ENCODE measurements at regions not wholly inside any gene's neighbourhood (a gene's known extent, or its start where the extent isn't known, plus 50 kb on each side); places are given as distances from the start of the nearest gene placed in this dataset.

DNA sequence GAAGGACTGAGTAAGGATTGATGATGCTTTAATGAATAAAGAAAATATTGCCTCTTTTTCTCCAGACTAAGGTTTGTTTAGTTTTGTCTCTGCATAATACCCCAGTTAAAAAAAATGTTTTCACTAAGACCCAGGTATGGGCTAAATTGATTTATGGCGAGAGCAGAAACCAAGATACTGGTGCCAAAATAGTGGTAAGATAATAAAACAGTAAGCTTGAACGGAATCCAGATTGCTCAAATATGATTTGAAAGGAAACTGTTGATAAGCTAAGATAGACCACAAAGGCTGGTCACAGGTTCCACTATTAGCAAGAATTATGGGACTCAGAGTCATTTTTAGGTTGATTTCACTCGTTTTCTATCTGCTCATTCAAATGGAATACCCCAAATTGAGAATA, 831.2 kb downstream of the EPHA7 start:
- no peak overlapping the region for H3K4me3 ChIP-seq (ENCODE audit: low read depth, low read length)
- no peak for TF ChIP-seq MYC (IDR thresholded peaks at IDR 0.05; ENCODE audit: low read depth, low read length)
- TF ChIP-seq, protein P1, sequence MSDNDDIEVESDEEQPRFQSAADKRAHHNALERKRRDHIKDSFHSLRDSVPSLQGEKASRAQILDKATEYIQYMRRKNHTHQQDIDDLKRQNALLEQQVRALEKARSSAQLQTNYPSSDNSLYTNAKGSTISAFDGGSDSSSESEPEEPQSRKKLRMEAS (IDR thresholded peaks at IDR 0.05; ENCODE audit: low read depth, low read length), result no peak
- no peak for TF ChIP-seq POLR2A (IDR thresholded peaks at IDR 0.05; ENCODE audit: extremely low read depth, insufficient read length)
- TF ChIP-seq, protein P2, sequence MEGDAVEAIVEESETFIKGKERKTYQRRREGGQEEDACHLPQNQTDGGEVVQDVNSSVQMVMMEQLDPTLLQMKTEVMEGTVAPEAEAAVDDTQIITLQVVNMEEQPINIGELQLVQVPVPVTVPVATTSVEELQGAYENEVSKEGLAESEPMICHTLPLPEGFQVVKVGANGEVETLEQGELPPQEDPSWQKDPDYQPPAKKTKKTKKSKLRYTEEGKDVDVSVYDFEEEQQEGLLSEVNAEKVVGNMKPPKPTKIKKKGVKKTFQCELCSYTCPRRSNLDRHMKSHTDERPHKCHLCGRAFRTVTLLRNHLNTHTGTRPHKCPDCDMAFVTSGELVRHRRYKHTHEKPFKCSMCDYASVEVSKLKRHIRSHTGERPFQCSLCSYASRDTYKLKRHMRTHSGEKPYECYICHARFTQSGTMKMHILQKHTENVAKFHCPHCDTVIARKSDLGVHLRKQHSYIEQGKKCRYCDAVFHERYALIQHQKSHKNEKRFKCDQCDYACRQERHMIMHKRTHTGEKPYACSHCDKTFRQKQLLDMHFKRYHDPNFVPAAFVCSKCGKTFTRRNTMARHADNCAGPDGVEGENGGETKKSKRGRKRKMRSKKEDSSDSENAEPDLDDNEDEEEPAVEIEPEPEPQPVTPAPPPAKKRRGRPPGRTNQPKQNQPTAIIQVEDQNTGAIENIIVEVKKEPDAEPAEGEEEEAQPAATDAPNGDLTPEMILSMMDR (IDR thresholded peaks at IDR 0.05; ENCODE audit: low read depth, low read length), result no peak
- DNase-seq (ENCODE audit: low read depth), result no peak

DNA sequence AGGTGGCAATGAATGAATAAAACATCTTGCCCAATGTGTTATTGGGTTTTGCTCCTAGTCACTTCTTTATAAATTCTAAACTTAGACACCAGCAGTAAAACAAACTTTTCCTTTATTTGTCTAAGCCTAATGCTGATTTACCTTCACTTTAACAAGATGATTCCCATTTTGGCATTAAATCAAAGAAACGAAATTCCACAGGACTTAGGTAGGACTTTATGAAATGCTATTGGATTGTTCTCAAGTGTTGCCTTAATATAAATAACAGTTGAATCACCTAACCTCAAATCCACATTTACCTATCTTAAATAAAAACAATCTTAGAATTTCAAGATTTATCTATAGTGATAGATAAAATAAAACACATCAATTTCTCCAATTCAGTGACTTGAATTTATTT, 831.8 kb downstream of the EPHA7 start:
- TF ChIP-seq, protein P1 (IDR thresholded peaks at IDR 0.05; ENCODE audit: low read depth, low read length), result no peak
- TF ChIP-seq MYC (IDR thresholded peaks at IDR 0.05; ENCODE audit: low read depth, low read length), result no peak
- TF ChIP-seq, protein P2 (IDR thresholded peaks at IDR 0.05; ENCODE audit: low read depth, low read length), result no peak
- TF ChIP-seq POLR2A (IDR thresholded peaks at IDR 0.05; ENCODE audit: extremely low read depth, insufficient read length), result no peak
- no peak for DNase-seq (ENCODE audit: low read depth)
- no peak overlapping the region for H3K4me3 ChIP-seq (ENCODE audit: low read depth, low read length)

DNA sequence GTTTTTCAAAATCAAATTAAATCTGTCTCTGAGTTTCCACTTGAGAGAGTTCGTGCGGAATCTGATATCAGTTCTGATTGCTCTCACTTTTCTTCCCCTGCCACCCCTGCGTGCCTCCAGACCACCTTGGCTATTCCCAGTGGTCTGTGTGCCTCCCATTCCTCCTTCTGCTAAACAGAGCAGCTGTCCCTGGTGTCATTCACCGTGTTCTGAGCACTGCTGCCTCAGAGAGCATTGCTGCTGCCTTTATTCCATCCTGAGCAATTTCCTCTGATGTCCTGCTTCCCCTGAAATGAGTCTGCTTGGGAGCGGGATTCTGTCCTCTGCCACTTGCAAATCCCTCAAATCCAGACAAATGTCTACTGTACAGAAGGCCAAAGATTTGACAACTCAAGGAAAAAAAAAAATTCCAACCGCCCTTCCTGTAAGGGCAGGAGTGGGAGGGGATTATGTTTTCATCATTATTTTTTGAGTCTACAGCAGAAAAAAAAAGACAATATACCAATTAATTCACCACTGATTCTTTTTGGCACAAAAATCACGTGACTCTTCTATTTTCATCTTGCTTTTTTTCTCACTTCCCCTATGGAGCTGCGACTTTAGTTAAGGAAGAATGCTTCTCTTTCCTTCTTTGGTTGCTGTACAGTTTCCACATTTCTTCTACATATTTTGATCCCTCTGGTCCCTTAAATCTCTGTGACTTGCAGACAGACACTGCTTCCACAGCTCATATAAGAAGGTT, 833.0 kb downstream of the EPHA7 start:
- H3K4me3 ChIP-seq (ENCODE audit: low read depth, low read length), result no peak overlapping the region
- DNase-seq (ENCODE audit: low read depth), result no peak
- TF ChIP-seq, protein P1 (IDR thresholded peaks at IDR 0.05; ENCODE audit: low read depth, low read length), result no peak
- no peak for TF ChIP-seq MYC (IDR thresholded peaks at IDR 0.05; ENCODE audit: low read depth, low read length)
- TF ChIP-seq, protein P2 (IDR thresholded peaks at IDR 0.05; ENCODE audit: low read depth, low read length), result no peak
- no peak for TF ChIP-seq POLR2A (IDR thresholded peaks at IDR 0.05; ENCODE audit: extremely low read depth, insufficient read length)

DNA sequence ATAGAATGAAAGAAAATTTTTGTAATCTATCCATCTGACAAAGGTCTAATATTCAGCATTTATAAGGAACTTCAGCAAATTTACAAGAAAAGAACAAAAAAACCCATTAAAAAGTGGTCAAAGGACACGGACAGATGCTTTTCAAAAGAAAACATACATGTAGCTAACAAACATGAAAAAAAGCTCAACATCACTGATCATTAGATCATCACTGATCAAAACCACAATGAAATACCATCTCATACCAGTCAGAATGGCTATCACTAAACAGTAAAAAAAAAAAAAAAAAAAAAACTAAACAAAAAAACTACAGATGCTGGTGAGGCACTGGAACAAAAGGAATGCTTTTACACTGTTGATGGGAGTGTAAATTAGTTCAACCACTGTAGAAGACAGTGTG, 837.1 kb downstream of the EPHA7 start:
- TF ChIP-seq, protein P1 (IDR thresholded peaks at IDR 0.05; ENCODE audit: low read depth, low read length), result no peak
- TF ChIP-seq, protein P2 (IDR thresholded peaks at IDR 0.05; ENCODE audit: low read depth, low read length), result no peak
- TF ChIP-seq POLR2A (IDR thresholded peaks at IDR 0.05; ENCODE audit: extremely low read depth, insufficient read length) (no peak), MYC (IDR thresholded peaks at IDR 0.05; ENCODE audit: low read depth, low read length) (no peak)
- no peak overlapping the region for H3K4me3 ChIP-seq (ENCODE audit: low read depth, low read length)
- no peak for DNase-seq (ENCODE audit: low read depth)

DNA sequence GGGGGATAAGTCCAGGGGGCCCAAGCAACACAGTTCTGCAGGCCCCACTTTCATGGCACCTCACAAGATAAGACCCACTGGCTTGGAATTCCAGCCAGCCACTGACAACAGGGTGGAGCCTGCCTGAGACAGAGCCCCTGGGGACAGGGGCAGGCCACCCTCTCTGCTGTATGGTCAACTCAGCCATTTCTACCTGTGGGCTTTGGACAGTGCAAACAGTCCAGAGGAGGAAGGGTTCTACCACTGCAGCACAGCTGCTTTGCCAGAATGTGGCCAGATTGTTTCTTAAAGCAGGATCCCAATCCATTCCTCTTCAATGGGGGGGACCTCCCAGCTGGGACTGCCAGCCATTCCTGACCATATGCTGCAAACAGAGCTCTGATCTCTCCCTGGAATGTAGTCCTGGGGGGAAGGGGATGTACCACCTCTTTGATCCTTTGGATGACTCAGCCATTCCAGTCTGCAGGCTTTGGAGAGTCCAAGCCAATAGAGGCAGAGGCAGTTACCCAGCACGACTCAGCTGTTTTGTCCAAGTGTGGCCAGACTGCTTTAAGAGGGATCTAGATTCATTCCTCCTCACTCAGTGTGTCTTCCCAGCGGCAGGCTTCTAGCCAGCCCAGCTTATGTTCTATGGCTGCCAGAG, 842.2 kb downstream of the EPHA7 start:
- TF ChIP-seq, protein P2 (IDR thresholded peaks at IDR 0.05; ENCODE audit: low read depth, low read length), result no peak
- TF ChIP-seq MYC (IDR thresholded peaks at IDR 0.05; ENCODE audit: low read depth, low read length), result no peak
- TF ChIP-seq, protein P1 (IDR thresholded peaks at IDR 0.05; ENCODE audit: low read depth, low read length), result no peak
- no peak for TF ChIP-seq POLR2A (IDR thresholded peaks at IDR 0.05; ENCODE audit: extremely low read depth, insufficient read length)
- DNase-seq (ENCODE audit: low read depth), result no peak
- H3K4me3 ChIP-seq (ENCODE audit: low read depth, low read length), result no peak overlapping the region
